T-helper 2 cell treated with Interferon-gamma antibody and Interleukin-4, amounts not matched to agents 5 μg/mL and 100 μg/mL, for 36 hours (primary cell): ENCODE measurements at regions not wholly inside any gene's neighbourhood (a gene's known extent, or its start where the extent isn't known, plus 50 kb on each side); places are given as distances from the start of the nearest gene placed in this dataset.
"Not testable (repeated sequence)": the region's sequence is repeated elsewhere in the genome, so short reads cannot be mapped to it uniquely, and the experiment has no call there.

Experiments
- DNase-seq: peaks from one replicate; pipeline ENCODE4 v3.0.0; 2021; ENCODE audit warnings: low spot score
- H3K27ac Mint-ChIP-seq: one replicate; pipeline ENCODE4 v1.8.0; 2021; ENCODE audit warnings: mild to moderate bottlenecking, mixed read lengths
- H3K27me3 Mint-ChIP-seq: one replicate; pipeline ENCODE4 v1.8.0; 2021; ENCODE audit warnings: low read depth, mixed read lengths
- H3K36me3 Mint-ChIP-seq: one replicate; pipeline ENCODE4 v1.8.0; 2021; ENCODE audit warnings: low read depth, mixed read lengths
- H3K4me1 Mint-ChIP-seq: one replicate; pipeline ENCODE4 v1.8.0; 2021; ENCODE audit warnings: low read depth, mixed read lengths
- H3K4me3 Mint-ChIP-seq: one replicate; pipeline ENCODE4 v1.8.0; 2022; ENCODE audit warnings: mild to moderate bottlenecking, moderate library complexity, mixed read lengths
- H3K9me3 Mint-ChIP-seq: one replicate; pipeline ENCODE4 v1.8.0; 2021; ENCODE audit warnings: mixed read lengths

DNA sequence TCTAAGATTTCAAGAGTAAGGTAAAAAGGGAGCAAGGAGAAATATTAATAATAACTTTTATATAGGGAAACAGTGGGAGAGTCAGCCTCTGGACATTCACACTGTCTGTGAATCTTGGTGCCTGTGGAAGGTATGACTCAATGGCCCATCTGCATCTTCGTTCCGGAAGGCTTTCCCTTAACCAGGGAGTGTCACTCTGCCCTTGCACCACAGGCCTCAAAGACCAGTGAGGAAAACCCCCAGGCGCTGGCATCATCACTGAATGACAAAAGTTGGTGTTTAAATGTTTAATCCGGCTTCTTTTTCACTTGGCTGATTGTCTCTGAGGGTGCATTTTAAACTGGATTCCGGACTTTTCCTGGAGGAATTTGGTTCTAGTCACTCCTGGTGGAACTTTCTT, 522.4 kb upstream of the TLE4 start:
- Mint-ChIP-seq H3K4me1 (no peaks in the 10 kb centered on the region), H3K36me3 (no peaks in the 10 kb centered on the region), H3K9me3 (no peaks in the 10 kb centered on the region), H3K27me3 (no peaks in the 10 kb centered on the region), H3K27ac (no peak overlapping the region), H3K4me3 (no peak overlapping the region)
- DNase-seq: no peak

DNA sequence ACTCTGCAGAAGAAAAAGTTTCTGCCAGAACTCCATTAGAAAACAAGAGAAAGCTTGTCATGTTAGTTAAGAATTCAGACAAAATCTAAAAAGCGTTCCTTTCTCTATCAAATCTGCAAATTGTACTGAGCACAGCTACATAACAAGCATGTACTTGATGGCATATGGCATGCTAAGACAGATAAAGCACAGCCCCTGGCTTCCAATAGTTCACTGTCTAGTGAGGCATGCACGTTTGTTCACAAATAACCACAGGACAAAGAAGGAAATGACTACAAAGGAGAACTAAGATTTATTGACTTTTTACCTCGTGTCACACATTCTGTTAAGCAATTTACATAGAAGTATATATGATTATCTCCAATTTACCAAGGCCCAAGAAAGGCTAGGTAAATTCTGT, 518.2 kb upstream of the TLE4 start:
- Mint-ChIP-seq H3K36me3 (no peaks in the 10 kb centered on the region), H3K4me1 (no peaks in the 10 kb centered on the region), H3K27me3 (no peaks in the 10 kb centered on the region), H3K4me3 (no peak overlapping the region), H3K9me3 (no peaks in the 10 kb centered on the region), H3K27ac (no peak overlapping the region)
- DNase-seq: no peak

DNA sequence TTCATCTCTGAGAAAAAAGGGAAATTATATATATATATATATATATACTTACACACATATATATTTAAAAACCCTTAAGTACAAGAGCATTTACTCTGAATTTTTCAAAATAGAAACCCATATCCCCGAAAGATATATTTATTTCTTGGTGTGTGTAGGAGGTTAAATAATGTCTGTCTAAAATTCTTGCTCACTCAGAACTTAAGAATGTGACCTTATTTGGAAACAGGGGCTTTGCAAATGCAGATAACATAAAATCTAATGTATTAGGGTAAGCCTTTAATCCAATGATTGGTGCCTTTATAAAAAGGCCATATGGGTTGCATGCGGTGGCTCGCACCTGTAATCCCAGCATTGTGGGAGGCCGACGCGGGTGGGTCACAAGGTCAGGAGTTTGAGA, 517.3 kb upstream of the TLE4 start:
- Mint-ChIP-seq H3K36me3 (no peaks in the 10 kb centered on the region), H3K27ac (no peak overlapping the region), H3K27me3 (no peaks in the 10 kb centered on the region), H3K4me3 (no peak overlapping the region), H3K9me3 (no peaks in the 10 kb centered on the region), H3K4me1 (no peaks in the 10 kb centered on the region)
- no peak for DNase-seq

DNA sequence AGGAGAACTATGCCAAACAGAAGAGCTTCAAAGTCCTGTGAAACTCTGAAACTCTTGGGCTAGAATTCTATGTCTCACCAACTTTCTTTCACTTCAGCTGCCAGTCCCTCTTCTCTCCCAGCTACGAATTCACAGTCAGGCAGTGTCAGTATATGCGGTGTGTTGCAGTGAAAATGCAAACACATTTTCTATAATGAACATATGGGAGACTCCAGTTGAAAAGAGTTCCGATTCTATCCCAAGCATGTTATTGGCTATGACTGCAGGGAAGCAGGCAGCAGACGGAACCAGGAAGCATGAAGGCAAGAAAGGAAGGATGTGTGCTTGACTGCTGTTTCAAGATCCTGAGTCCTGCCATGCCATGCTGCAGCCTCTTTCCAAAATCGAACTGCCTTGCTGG, 515.7 kb upstream of the TLE4 start:
- no peaks in the 10 kb centered on the region for H3K27me3 Mint-ChIP-seq
- no peaks in the 10 kb centered on the region for H3K36me3 Mint-ChIP-seq
- no peaks in the 10 kb centered on the region for H3K4me1 Mint-ChIP-seq
- H3K27ac Mint-ChIP-seq: no peak overlapping the region
- H3K4me3 Mint-ChIP-seq: no peak overlapping the region
- no peaks in the 10 kb centered on the region for H3K9me3 Mint-ChIP-seq
- no peak for DNase-seq

DNA sequence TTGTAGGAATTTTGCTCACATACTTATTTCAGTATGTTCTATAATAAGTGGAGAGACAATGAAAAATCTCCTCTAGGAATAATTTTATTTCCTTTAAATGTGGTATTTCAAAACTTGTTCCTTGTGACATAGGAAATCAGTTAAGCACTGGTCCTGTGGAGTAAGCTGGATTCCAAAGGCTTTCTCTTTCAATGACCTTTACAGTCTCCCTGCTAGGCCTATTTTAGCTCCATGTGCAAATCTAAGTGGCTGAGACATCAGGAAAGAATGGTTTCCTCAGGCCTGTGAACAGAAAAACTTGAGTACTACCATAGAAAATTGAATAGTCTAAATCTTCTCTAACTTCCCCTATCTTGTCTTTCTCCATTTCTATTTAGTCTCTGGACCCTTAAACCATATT, 514.2 kb upstream of the TLE4 start:
- H3K4me3 Mint-ChIP-seq: no peak overlapping the region
- H3K27ac Mint-ChIP-seq: no peak overlapping the region
- no peaks in the 10 kb centered on the region for H3K27me3 Mint-ChIP-seq
- no peaks in the 10 kb centered on the region for H3K4me1 Mint-ChIP-seq
- no peaks in the 10 kb centered on the region for H3K36me3 Mint-ChIP-seq
- H3K9me3 Mint-ChIP-seq: no peaks in the 10 kb centered on the region
- DNase-seq: no peak

DNA sequence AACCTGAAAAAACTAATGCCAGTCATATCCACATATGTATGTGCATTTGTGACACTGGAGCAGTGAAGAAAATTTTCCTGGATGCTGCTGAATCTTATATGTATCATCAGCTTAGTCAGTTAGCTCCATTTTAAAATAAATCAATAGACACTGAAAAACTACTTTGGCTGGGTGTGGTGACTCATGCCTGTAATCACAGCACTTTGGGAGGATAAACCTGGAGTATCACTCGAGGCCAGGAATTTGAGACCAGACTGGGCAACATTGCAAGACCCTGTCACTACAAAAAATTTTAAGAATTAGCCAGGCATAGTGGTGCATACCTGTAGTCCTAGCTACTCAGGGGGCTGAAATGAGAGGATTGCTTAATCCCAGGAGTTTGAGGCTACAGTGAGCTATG, 511.0 kb upstream of the TLE4 start:
- Mint-ChIP-seq H3K27ac (no peak overlapping the region), H3K36me3 (no peaks in the 10 kb centered on the region), H3K4me1 (no peaks in the 10 kb centered on the region), H3K4me3 (no peak overlapping the region), H3K9me3 (no peaks in the 10 kb centered on the region), H3K27me3 (no peaks in the 10 kb centered on the region)
- no peak for DNase-seq

DNA sequence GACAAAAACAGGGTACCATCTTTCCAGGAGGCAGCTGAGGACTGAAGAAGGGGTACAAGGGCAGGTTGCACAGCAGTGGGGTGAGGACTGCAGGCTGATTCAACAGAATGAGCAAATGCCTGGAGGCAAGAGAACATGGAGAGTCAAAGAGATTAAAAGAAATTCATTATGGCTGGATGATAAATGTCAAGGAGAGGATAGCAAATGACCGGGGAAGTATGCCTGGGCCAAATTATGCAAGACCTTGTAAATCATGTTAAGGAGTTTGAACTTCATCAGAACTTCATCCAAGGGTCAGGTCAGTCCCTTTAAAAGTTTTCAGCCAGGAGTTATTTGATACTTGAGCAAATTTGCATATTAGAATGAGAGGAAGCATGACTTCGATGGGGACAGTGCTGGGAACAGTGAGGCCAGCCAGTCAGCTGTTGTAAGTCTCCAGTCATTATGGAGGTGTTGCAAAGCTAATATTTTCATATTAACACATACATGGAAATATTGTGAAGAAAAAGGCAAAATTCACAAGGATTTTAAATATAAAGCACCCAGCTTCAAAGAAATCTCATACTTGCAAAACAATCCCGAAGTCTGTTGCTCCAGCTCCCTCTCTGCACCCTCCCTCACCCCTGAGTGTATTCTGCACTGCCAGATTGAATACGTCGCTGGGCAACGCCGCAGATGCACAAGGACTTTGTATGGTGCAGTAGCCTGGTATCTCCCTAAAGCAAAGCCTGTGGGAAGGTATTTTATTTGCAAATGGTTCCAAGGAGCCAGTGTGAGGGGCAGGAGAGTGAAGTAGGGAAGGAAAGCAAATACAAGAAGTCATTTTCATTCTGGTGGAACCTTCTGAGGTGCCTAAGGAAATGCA, 509.8 kb upstream of the TLE4 start:
- H3K4me3 Mint-ChIP-seq: no peak overlapping the region
- H3K27ac Mint-ChIP-seq: no peak overlapping the region
- no peaks in the 10 kb centered on the region for H3K36me3 Mint-ChIP-seq
- DNase-seq: no peak
- H3K27me3 Mint-ChIP-seq: no peaks in the 10 kb centered on the region
- H3K4me1 Mint-ChIP-seq: no peaks in the 10 kb centered on the region
- no peaks in the 10 kb centered on the region for H3K9me3 Mint-ChIP-seq

DNA sequence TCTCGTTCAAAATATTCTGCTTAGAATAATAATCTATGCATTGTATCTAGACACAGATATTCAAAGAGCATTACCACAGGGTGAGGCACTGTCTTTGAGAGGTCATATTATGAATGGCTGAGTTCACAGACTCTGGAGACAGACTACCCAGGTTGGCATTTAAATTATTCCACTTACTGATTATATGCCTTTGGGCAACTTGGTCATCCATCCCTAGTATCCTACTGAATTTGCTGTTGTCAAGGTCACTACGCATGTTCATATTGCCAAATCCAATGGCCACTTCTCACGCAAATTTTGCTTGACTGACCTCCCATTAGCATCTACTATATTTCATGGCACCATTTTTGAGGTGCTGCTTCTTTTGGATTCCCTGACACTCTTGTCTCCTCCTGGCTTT, 498.6 kb upstream of the TLE4 start:
- no peaks in the 10 kb centered on the region for H3K27me3 Mint-ChIP-seq
- H3K27ac Mint-ChIP-seq: no peak overlapping the region
- no peaks in the 10 kb centered on the region for H3K36me3 Mint-ChIP-seq
- H3K9me3 Mint-ChIP-seq: peaks cover 7% of the 10 kb centered on the region
- H3K4me3 Mint-ChIP-seq: no peak overlapping the region
- no peak for DNase-seq
- no peaks in the 10 kb centered on the region for H3K4me1 Mint-ChIP-seq

DNA sequence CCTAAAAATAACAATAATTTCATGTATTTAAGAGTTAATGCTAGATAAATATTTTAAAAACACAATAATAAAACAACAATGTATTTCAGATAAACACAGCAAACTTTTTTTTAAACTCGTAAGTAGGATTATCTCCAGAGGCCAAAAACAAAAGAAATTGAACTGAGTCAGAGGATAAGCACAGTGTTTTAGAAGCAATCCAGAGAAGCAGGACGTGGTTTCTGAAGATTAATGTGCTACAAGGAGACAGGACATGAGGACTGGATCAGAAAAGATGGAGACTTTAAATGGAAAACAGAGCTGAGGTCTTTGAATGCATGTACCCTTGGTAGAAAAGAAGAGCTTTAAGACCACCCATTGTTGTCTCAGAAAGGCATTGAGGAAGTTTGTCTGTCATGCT, 491.2 kb upstream of the TLE4 start:
- Mint-ChIP-seq H3K27ac (no peak overlapping the region), H3K36me3 (no peaks in the 10 kb centered on the region), H3K9me3 (peaks cover 8% of the 10 kb centered on the region), H3K27me3 (no peaks in the 10 kb centered on the region), H3K4me1 (no peaks in the 10 kb centered on the region), H3K4me3 (no peak overlapping the region)
- DNase-seq: no peak

DNA sequence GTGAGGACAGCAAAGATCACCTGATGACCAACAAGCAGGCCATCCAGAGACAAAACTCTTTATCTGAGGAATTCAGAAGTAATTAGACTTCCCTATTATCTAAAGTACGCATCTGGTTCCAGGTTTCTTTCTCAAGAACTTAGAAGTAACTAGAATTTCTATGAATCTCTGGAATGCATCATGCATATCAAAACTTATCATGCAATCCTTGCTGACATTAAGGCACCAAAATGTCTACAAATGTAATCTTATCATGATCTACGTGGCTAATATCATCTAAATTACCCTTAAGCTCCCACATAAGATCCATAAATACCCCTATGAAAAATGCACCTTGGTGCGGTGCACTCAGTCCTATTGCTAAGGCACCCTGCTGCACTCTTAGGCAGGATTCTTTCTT, 488.1 kb upstream of the TLE4 start:
- DNase-seq: no peak
- Mint-ChIP-seq H3K4me3 (no peak overlapping the region), H3K4me1 (no peaks in the 10 kb centered on the region), H3K27me3 (no peaks in the 10 kb centered on the region), H3K36me3 (no peaks in the 10 kb centered on the region), H3K9me3 (peaks cover 8% of the 10 kb centered on the region), H3K27ac (no peak overlapping the region)

DNA sequence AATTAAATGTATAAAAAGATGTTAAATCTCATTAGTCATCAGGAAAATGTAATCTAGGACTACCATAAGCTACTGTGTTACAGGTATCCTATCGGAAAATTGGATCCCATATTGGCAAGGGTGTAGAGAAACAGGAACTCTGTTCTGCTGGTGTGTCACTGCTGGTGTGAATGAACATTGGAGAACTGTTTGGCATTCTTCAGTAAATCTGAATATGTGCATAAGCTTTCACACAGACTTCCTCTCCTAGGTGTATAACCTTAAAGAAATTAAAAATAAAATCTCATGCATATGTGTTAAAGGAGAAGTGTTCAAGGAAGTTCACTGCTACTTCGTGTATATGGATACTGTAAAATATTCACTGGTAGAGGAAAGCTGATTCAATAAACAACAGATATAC, 484.6 kb upstream of the TLE4 start:
- no peak overlapping the region for H3K27ac Mint-ChIP-seq
- no peaks in the 10 kb centered on the region for H3K36me3 Mint-ChIP-seq
- H3K4me1 Mint-ChIP-seq: no peaks in the 10 kb centered on the region
- H3K9me3 Mint-ChIP-seq: peaks cover 24% of the 10 kb centered on the region
- no peak for DNase-seq
- no peaks in the 10 kb centered on the region for H3K27me3 Mint-ChIP-seq
- H3K4me3 Mint-ChIP-seq: no peak overlapping the region

DNA sequence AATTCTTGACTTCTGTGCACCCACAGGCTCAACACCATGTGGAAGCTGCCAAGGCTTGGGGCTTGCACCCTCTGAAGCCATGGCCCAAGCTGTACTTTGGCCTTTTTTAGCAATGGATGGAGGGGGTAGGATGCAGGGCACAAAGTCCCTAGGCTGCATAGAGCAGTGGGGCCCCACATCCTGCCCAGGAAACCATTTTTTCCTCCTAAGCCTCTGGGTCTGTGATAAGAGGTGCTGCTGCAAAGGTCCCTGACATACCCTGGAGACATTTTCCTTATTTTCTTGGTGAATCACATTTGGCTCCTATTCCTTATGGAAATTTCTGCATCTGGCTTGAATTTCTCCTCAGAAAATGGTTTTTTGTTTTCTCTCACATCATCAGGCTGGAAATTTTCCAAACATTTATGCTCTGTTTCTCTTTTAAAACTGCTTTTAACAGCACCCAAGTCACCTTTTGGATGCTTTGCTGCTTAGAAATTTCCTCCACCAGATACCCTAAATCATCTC, 482.7 kb upstream of the TLE4 start:
- DNase-seq: no peak

DNA sequence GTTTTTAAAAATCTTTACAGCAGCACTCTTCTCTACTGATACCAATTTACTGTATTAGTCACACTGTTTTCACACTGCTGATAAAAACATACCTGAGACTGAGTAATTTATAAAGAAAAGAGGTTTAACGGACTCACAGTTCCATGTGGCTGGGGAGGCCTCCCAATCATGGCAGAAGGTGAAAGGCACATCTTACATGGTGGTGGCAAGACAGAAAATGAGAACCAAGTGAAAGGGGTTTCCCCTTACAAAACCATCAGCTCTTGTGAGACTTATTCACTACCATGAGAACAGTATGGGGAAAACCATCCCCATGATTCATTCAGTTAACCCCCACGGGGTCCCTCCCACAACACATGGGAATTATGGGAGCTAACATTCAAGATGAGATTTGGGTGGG, 481.9 kb upstream of the TLE4 start:
- not testable (repeated sequence) for H3K27me3 Mint-ChIP-seq, H3K36me3 Mint-ChIP-seq, H3K4me1 Mint-ChIP-seq, DNase-seq, H3K27ac Mint-ChIP-seq, H3K4me3 Mint-ChIP-seq
- peaks cover 21% of the 10 kb centered on the region for H3K9me3 Mint-ChIP-seq

More for the DNA sequence above, 482.7 kb upstream of the TLE4 start:
- Mint-ChIP-seq H3K27ac (no peak overlapping the region), H3K27me3 (no peaks in the 10 kb centered on the region), H3K9me3 (peaks cover 24% of the 10 kb centered on the region), H3K4me3 (no peak overlapping the region), H3K36me3 (no peaks in the 10 kb centered on the region), H3K4me1 (no peaks in the 10 kb centered on the region)

DNA sequence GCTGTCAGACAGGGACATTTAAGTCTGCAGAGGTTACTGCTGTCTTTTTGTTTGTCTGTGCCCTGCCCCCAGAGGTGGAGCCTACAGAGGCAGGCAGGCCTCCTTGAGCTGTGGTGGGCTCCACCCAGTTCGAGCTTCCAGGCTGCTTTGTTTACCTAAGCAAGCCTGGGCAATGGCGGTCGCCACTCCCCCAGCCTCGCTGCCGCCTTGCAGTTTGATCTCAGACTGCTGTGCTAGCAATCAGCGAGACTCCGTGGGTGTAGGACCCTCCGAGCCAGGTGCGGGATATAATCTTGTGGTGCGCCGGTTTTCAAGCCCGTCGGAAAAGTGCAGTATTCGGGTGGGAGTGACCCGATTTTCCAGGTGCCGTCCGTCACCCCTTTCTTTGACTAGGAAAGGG, 468.5 kb upstream of the TLE4 start:
- not testable (repeated sequence) for H3K4me1 Mint-ChIP-seq, H3K27me3 Mint-ChIP-seq, H3K27ac Mint-ChIP-seq, H3K4me3 Mint-ChIP-seq, DNase-seq, H3K36me3 Mint-ChIP-seq, H3K9me3 Mint-ChIP-seq

DNA sequence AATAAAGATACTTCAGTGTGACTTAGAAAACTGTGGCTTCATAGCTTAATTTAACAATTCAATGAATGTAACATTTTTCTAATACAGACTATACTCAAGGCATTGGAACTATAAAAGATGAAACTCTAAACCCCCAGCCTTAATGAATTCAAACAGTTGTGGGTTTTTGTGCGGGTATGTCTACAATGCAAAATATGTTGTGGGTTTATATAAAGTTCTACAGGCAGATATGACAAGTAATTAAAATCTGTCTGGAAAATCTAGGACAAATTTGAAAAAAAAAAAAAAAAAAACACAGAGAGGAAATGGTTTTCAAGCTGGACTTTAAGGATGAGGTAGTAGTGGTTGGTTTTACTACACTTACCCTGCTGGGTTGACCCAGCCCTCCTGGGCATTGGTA, 467.5 kb upstream of the TLE4 start:
- no peaks in the 10 kb centered on the region for H3K27me3 Mint-ChIP-seq
- no peaks in the 10 kb centered on the region for H3K4me1 Mint-ChIP-seq
- H3K27ac Mint-ChIP-seq: no peak overlapping the region

More for the DNA sequence above, 467.5 kb upstream of the TLE4 start:
- H3K4me3 Mint-ChIP-seq: no peak overlapping the region
- H3K36me3 Mint-ChIP-seq: no peaks in the 10 kb centered on the region
- no peak for DNase-seq
- H3K9me3 Mint-ChIP-seq: peaks cover 15% of the 10 kb centered on the region
